ENCODE measurements at regions not wholly inside any gene's neighbourhood (a gene's known extent, or its start where the extent isn't known, plus 50 kb on each side); places are given as distances from the start of the nearest gene placed in this dataset.
A peak's percentile ranks its signal among the peaks of the same experiment; 100 is the strongest.

- DNase-seq (ENCODE audit: low read depth) = no peak
These were observed 733.0 kb upstream of the FZD8 start for GRCh38 chr10:36375107-36375506.

GRCh38 chr10:36373424-36374096 lies 731.5 kb upstream of the FZD8 start:
- no peak for DNase-seq (ENCODE audit: low read depth)

- no peak for DNase-seq (ENCODE audit: low read depth)
These were observed 725.3 kb upstream of the FZD8 start for GRCh38 chr10:36367362-36367761.

DNA sequence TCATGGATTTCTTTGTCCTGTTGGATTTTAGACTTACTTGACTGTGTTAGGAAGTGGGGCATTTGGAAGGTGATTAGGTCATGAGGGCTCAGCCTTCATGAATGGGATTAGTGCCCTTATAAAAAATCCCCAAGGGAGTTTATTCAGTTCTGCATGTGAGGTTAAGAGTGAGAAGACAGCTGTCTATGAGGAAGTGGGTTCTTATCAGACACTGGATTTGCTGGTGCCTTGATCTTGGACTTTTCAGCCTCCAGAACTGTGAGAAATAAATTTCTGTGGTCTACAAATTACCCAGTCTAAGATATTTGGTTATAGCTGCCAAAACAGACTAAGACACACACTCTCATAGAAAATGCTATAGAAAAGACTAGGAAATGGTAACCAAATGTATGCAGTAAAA lies 724.7 kb upstream of the FZD8 start:
- peak; percentile 29 for DNase-seq (ENCODE audit: low read depth)

DNA sequence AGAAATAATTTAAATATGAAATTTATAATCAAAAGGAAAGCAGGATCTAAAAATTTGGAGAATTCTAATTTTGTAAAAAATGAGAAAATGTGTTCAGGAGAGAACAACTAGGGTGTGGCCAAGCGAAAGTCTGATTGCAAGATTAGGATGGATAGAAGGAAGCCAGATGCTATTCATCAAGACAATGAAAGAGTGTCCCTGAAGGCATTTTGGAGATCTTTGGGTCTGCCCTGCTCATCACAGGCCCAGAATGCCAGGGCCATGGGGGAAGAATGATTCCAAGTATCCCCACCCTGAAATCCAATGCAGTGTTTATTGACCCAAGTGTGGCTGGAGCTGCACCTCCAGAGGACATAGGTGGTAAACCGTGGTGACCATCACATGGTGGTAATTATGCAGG lies 724.0 kb upstream of the FZD8 start:
- no peak for DNase-seq (ENCODE audit: low read depth)

- no peak for DNase-seq (ENCODE audit: low read depth)
These were observed 720.2 kb upstream of the FZD8 start for GRCh38 chr10:36362257-36362656.

DNA sequence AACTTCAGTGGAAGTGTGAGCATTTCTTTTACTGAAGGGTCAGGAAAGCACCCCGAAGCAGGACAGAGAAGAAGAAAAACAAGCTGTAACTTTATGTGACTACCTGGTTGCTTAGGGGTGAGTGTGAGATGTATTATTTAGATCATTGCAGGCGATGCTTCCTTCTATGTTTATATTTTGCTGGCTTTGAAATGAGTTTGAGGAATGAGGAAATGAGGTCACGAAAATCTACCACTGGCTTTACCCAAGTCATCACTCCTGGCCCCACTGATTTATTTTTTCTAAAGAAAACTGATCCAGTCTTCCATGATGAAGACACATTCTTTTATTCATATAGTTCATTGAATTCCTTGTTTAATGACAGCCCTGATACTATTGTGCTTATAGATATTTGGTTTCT lies 716.6 kb upstream of the FZD8 start:
- peak; percentile 55 for DNase-seq (ENCODE audit: low read depth)

- DNase-seq (ENCODE audit: low read depth) = no peak
These were observed 712.5 kb upstream of the FZD8 start for GRCh38 chr10:36354633-36355032.

DNA sequence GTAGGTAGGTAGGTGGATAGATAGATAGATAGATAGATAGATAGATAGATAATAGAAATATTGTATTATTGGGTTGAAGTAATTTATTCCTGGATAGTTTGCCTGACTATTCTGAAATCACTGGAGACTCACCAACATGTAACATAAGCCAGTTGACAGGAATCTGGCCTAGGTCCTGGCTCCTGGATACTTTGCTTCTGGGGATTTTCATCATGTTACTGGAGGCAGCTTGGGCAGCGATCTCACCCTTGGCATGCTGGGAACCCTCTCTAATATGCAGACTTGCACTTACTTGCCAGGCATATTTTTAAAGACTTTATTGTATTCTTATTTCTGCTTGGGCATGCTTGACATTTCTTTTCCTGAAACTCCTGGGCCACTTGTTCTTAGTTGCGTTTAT lies 709.1 kb upstream of the FZD8 start:
- DNase-seq (ENCODE audit: low read depth) = no peak

- DNase-seq (ENCODE audit: low read depth) = peak; percentile 93
These were observed 707.5 kb upstream of the FZD8 start for GRCh38 chr10:36349445-36350078.

GRCh38 chr10:36345807-36346206 lies 703.7 kb upstream of the FZD8 start:
- peak; percentile 31 for DNase-seq (ENCODE audit: low read depth)

DNA sequence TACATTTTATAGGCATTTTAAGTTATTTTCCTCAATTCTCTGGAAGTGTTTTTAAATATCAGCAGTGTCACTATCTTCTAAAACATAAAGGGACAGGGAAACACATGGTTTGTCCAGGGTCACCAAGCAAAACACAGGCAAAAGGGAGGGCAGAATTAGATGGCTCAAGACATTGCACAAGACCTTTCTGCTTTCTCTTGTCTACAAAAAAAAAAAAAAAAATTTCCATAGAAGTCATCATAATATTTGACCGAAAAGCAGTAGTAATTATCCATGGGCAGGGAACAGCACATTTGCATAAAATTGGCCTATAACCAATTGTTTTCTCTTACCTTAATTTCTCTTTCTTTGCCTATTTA lies 703.1 kb upstream of the FZD8 start:
- no peak for DNase-seq (ENCODE audit: low read depth)

GRCh38 chr10:36344240-36345174 lies 702.4 kb upstream of the FZD8 start:
- peak; percentile 7 for DNase-seq (ENCODE audit: low read depth)

DNA sequence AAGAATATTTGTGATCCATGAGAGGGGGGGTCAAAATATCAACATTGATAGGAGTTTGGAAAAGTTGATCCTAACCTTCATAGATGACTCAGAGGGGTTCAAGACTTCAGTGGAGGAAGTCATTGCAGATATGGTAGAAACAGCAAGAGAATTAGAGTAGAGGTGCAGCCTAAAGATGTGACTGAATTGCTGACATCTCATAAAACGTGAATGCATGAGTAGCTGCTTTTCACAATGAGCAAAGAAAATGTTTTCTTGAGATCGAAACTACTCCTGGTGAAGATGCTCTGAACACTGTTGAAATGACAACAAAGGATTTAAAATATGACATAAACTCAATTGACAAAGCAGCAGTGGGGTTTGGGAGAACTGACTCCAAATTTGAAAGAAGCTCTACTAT lies 700.7 kb upstream of the FZD8 start:
- DNase-seq (ENCODE audit: low read depth) = no peak

GRCh38 chr10:36341471-36341870 lies 699.4 kb upstream of the FZD8 start:
- peak; percentile 30 for DNase-seq (ENCODE audit: low read depth)

DNA sequence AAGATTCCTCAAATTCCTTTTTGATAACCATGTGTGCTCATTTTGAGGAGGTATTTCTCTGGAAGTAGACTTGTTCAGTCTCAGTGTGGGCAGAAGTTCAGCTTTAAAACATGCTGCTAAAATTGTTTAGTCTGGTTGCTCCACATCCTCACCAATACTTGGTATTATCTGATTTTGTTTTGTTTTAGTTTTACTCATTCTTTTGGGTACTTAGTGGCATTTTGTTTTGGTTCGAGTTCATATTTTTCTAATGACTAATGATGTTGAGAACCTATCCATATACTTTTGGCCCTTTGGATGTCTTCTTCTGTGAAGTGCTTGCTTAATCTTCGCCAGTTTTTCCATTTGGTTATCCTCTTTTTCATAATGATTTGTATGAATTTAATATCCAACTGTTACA lies 694.2 kb upstream of the FZD8 start:
- peak; percentile 36 for DNase-seq (ENCODE audit: low read depth)

DNA sequence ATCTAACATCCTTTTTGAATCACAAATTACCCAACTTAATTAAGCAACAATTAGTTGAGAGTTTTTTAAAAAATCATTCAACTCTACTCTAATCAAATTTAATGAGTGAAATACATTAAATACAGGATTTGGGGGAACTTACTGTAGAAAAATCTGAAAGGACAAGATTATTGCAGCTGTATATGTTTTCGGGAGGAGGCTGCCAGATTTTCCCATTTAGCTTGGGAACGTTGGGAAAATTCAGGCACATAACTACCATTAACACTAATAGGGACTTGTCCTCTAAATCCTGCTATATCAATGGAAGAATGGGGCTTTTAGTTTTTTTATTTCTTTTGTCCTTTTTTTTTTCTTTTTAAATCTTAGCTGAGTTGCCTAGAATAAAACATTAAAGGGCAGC lies 691.4 kb upstream of the FZD8 start:
- no peak for DNase-seq (ENCODE audit: low read depth)

DNA sequence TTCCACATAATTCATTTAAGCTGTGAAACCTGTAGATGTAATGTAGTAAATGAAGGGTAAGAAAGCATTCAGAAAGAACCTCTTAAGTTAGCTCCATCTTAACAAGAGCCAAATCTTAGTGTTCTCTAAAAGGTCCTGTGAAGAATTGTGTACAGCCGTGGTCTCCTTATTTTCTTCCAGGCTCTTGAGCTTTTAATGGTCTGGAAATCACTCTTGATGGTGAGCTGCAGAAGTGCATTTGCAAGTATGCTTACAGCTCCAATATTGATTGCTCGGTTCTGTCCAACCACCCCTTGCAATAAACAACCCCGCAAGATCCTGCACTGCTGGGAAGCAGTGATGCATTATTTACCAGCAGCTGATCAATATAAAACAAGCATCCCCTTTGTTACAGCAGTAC lies 690.8 kb upstream of the FZD8 start:
- DNase-seq (ENCODE audit: low read depth) = no peak

DNA sequence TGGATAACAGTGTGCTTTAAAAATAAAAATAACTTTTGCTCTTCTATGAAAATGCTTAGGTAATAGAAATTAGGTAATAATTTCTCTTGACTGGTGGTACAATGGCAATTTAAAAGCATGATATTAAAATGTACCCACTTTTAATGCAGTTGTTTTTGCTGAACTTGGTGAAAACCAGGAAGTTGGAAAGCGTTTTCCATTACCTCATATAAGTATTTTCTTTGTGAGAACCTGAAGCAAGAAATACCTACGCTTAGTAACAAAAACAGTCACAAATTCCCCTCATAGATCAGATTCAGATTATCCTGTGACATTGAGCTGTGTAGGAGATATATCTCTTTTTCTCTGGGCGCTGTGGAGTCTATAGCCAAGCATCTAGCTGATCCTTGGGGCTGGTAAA lies 689.0 kb upstream of the FZD8 start:
- DNase-seq (ENCODE audit: low read depth) = no peak

DNA sequence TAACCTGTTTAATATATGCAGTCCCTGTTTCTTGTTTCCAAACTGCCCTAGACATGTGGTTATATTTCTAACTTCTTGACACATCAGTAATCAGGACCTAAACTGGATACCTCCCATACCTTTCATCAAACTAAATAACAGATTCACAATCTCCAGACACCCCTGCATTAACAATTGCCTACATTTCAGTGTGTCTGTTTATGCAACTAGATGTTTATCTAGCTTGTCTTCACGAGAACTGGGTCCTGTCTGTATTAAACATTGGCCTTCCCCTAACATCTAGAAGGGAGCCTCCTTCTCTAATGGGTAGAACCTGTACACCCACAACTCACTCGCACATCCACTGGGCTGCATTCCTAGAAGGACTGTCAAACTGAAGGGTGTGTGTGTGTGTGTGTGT lies 683.7 kb upstream of the FZD8 start:
- DNase-seq (ENCODE audit: low read depth) = no peak

- DNase-seq (ENCODE audit: low read depth) = no peak
These were observed 682.7 kb upstream of the FZD8 start for GRCh38 chr10:36324831-36325230.

GRCh38 chr10:36313142-36313541 lies 671.0 kb upstream of the FZD8 start:
- no peak for DNase-seq (ENCODE audit: low read depth)

- DNase-seq (ENCODE audit: low read depth) = no peak
These were observed 661.8 kb upstream of the FZD8 start for GRCh38 chr10:36303896-36304295.
